ENCODE measurements at regions not wholly inside any gene's neighbourhood (a gene's known extent, or its start where the extent isn't known, plus 50 kb on each side); places are given as distances from the start of the nearest gene placed in this dataset.

DNA sequence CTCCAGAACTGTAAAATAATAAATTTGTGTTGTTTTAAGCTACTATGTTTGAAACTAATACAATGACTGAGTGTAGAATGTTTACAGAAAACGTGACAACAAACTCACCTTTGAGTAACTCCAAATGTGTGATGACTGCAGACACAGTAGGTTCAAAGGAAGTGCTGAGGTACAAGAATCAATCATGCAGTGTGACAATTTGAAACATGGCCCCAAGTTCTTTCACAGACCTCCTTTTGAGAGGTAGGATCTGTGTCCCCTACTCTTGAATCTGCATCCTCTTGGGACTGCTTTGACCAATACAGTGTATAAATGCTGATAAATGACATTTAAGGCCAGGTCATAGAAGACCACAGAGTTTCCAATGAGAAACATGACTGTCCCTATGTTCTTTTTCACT lies 667.7 kb upstream of the DIPK2B start:
- no peak for DNase-seq

DNA sequence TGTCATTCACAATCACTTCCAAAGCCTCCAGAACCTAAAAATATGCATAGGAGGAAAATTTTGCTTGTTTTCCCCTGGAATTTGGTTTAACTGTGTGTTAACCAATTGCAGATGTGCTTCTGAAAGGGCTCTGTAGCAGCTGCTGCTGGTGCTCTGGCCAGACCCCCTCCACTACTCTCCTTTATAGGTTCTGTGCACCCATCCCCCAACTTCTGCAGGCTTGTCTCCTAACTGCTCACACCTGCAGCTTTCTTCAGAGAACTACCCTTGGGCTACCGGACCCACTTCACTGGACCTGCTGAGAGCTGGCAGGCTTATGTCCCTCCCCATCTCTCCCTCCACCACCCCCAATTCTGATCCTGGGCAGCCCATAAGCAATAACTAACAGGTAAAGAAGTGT lies 662.1 kb upstream of the DIPK2B start:
- DNase-seq, result no peak

DNA sequence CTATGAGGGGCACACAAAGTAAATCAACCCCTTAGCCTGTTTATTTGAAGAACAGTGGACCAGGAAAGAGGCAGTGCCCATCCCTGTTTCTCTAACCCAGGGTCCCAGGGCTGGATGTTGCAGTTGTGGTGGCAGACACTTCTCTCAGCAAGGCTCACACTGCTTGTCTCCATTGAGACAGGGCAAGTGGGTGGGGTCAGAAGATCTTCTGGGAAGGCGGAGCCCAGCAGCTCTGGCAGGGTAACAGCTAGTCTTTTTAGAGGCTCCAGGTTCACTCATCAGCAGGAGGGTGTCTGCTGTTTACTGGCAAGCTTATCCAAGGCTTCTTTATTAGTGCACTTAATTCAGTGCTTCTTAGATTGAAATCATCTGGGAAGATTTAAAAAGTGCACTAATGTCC lies 659.8 kb upstream of the DIPK2B start:
- DNase-seq, result no peak

DNA sequence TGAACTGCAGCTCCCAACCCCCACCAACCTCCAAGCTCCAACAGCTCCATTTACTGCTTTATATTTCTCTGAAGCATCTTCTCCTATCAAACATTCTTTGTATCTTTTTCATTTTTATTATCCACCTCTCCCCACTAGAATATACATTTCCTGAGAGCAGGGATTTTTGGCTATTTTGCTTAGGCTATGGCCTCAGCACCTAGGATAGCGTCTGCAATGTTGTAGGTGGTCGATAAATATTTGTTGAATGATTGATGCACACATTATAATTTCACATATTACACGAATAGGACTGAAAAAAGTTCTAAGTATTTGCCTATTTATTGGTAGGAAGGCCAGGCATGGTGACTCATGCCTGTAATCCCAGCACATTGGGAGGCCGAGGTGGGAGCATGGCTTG lies 658.7 kb upstream of the DIPK2B start:
- no peak for DNase-seq

DNA sequence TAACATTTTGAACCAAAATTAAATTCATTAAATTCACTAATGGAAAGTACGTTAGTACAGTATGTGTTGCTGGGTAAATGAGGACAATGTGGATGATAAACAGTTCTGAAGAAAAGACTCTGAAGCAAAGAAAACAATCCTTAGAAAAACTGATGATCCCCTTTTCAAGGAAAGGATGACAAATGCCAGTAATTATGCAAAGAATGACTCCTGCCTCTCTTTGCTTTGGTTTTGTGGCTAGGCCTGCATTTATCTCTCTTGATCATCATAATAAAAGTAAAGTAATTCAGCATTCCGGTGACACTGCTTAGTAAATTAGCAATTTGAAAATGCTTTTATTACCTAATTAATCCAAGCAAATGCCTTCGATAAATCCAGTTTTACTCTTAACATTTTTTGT lies 652.2 kb upstream of the DIPK2B start:
- no peak for DNase-seq

DNA sequence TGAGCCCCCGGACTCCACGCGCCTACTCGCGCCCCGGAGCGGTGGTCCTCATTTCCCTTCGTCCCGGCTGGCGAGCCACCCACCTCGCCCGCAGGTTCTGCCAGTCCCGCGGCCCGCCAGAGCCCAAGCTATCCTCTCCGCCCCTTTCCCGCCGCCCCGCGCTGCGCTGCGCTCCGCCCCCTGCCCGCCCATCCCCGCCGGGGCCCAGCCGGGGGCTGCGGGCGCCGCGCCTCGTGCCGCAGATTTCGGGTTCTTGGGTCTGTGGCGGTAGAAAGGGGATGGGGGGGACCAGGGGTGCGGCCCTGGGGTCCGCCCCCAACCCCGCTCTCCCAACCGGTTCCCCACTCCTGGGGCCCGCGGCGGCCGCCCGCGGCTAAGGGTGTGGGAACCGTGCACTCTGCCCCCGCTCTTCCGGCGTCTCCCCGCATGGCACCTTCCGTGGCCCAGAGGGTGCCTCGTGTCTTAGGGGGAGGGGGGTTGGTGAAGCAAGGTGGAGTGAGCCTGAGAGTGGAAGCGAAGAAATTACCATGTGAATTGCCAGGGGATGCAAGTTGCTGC lies 650.8 kb upstream of the DIPK2B start:
- DNase-seq, result no peak

DNA sequence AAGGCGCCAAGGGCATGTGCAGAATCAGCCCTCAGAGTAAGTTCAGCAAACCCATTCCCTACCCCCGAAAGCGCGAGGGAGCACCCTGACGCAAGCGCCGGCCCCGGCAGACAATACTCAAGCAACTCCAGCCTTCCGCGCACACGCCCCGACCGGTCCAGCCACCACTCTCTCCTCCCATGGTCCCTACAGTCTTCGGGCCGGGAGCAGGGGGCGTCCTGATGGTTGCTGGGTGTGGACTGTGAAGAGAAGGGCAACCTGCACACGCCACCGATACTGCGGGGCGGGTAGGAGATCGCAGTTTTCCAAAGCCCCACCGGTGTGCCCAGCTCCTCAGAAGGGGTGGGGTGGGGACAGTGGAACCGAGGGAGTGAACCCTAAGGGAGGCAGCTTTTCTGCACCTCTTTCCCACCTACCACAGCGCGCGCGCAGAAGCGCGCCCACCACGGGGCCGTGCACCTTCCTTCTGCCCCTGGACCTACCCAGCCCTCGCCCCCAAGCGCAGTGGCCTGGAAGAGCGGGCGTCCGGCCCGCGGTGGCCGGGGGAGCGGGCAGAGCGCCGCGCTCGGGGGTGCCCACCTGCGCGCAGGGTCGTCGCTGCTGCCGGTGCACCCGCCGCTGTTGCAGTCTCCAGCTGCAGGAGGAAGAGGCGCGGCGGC lies 650.2 kb upstream of the DIPK2B start:
- DNase-seq, result no peak

DNA sequence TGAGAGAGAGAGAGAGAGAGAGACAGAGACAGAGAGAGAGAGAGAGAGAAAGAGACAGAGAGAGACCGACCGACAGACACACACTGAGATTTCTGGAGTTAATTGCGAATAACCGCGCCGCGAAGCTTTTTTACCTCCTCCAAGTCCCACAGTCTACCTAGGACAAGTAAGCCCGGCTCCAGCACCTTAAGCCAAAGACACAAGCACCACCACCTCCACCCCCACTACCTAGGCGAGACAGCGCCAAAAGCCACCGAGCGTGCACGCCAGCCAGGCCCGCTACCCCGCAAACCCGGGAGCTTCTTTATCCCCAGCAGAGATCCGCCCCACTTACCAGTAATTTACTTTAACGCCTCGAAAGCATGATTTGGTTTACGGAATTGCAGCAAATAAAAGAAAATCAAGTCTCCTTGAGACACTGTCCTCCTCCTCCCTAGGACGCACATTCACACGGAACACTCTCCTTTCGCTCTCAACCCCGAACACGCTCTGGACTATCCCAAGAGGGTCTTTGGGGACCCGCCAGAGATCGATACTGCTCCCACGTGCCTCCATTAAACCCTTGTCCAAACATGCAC lies 649.6 kb upstream of the DIPK2B start:
- no peak for DNase-seq

DNA sequence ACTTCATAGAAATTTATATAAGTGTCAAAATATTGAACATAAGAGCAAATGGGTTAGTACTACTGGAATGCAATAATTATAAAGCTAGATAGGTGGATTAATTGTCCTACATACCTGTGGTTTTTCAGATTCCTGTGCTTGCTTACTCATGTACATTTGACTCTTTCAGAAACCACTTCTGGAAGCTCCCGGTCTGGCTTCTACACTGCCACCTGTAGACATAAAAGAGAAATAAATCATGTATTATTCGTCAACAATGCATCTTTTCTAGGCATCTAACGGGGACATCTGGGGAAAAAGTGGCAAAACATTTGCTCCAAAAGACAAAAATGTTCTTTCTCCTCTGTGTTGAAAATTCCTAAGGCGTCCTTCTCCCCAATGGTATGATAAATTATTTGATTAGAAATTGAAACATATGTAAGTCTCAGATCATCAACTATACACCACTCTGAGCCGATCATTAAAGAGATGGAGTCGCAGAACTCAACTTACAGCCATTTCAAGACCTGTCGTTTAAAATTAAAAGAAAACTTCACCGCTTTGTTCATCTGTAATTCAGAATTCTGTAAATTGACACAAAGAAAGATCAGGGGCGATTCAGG lies 648.7 kb upstream of the DIPK2B start:
- DNase-seq, result no peak

DNA sequence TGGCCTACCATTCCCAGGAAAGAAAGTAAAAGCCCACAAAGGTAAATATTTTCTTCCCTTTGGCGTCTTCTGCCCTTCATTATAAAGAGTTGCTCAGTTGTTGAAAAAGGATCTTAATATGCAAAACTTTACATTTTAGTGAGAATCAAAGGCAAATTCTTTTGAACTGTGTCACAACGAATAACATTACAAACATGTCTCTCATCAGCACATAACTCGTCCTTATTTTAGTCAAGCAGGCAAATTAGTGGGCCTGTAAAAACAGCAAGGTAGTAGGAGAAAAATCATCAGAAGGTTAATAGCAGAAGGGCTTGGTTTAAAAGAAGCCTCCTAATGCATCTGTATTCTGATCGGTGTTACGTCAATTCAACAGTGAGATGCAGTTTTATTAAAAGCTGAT lies 647.3 kb upstream of the DIPK2B start:
- no peak for DNase-seq

DNA sequence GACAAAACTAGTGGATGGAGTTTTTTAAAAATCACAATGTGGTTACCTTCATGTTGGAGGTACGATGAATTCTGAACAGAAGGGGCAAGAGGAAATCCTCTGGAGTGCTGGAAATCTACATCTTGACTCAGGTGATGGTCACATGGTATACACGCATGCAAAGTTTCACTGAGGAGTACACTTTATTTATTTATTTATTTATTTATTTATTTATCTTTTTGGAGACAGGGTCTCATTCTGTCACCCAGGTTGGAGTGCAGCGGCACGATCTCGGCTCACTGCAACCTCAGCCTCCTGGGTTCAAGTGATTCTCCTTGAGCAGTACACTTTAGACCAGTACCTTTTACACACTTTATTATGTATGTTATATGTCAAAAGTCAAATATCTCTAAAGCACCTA lies 645.7 kb upstream of the DIPK2B start:
- DNase-seq, result no peak

DNA sequence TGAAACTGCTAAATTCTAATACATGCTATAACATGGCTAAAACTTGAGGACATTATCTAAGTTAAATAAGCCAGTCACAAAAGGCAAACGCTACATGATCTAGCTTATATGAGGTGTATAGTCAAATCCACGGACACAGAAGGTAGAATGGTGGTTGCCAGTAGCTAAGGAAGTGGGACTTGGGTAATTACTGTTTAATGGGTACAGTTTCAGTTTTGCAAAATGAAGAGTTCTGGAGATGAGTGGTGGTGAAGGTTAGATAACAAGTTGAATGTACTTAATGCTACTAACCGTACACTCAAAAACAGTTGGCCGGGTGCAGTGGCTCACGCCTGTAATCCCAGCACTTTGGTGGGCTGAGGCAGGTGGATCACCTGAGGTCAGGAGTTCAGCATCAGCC lies 644.5 kb upstream of the DIPK2B start:
- DNase-seq, result no peak

DNA sequence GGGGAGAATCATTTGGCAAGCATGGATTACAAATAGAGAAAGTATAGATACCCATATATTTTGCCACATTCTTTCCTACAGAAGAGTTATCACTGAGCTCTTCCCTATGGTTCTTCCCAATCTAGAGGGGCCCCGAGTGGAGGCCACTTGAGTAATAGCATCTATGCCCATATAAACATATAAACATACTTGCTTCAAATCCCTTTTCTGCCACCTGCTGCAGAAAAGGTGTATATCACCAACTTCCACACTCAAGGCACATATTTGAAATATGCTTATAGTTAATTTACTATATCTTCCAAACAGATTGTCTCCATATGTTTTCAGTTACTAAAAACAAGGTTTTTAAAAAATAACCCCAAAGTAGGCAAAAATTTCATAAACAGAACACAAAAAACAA lies 642.8 kb upstream of the DIPK2B start:
- no peak for DNase-seq

DNA sequence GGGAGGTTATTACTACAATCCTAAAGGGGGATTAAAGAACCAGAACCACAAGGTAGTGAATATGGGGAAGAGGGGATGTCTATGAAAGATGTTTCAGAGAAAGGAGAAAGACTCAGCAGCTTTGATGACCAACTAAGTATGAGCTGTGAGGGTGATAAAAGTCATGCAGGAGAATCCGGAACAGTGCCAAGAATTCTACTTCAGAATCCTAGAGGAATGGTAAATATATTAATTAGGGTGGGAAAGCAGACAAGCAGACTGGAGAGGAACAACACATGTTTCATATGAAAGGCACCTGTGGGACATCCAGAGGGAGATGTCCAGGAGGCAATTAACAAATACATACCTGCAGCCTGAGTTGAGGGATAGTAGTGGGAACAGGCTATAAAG lies 642.2 kb upstream of the DIPK2B start:
- DNase-seq, result no peak

DNA sequence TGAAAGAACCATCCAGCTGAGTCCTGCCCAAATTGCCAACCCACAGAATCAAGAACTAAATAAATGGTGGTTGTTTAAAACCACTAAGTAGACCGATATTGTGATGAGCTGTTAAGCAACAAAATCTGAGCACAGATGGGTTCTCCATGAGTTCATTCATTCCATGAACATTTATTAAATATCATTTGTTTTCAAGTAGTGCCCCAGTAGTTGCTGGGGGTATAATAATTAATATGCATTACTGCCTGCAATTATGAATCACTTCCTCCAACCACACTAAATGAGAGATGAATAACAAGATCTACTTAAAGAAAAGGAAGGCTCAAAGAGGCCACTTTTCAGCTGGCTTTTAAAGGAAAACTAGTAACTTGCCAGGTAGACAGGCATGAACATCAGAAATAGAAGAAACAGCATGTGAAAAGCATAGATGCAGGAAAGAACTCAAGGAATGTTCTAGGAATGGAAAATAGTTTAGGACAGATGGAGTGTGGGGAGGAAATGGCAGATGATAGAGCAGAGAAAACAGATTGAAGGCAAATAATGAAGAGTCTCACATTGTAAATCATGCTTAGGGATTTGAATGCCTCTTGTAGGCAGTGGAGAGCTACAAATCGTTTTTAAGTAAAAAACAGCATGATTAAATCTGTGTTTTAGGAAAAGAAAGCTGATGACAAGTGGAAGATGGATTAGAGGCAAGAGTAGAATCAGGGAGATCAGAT lies 641.7 kb upstream of the DIPK2B start:
- DNase-seq, result no peak

DNA sequence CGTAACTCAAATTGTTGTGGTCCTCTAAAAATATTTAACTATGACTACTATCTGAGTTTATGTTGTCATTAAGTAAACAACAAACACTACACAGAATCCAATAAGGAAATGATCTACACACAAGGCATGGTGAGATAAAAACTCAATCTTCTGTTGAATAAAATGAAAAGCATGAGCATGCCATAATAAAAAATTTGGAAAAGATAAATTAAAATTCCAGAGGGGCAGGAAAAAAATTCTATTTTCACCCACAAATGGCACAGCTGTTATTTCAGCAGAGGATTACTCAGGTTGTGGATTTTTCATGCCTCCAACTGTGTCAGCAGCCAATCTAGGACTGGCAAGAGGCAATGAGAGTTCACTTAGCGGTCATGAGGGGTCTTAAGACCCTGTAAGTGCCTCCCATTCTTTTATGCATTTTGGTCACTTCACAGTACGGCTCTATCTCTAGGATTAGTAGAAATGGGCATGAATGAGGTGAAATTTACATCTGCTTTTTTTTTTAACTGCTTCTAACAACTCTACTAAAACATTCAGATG lies 639.8 kb upstream of the DIPK2B start:
- no peak for DNase-seq

DNA sequence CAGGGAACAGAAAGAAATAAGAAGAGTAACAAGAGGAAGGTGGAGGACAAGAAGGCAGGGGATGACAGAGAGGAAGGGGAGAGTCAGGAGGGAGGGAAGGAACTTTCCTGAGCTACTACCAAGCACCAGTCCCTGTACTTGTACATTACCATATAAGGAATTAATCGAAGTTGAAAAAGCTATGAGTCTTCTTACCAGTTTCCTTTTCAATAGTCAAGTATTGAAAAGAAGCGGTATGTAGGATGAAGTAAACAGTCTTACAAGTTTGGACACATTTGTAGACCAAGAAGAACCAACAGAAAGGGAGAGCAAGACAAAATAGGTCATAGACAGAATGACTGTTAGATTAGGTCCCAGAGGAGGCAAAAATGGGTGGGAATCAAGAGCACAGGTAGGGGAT lies 629.7 kb upstream of the DIPK2B start:
- no peak for DNase-seq

DNA sequence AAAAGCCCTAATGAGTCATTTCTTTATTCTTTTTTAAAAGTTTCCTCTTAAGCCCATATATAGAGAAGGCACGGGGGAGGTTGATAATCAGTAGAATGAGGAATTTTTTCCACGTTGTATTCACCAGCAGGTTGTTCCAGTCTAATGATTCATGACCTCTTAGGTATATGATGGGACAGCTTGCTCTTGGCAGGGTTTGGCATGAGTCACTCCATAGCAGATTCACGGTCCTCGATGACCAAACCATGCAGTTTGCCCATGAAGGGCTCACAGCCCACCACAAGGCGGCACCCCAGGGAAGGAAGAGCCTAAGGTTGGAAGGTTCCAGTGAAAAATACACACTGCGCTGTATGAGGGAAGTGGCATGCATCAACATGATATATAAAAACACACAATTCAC lies 623.8 kb upstream of the DIPK2B start:
- no peak for DNase-seq

DNA sequence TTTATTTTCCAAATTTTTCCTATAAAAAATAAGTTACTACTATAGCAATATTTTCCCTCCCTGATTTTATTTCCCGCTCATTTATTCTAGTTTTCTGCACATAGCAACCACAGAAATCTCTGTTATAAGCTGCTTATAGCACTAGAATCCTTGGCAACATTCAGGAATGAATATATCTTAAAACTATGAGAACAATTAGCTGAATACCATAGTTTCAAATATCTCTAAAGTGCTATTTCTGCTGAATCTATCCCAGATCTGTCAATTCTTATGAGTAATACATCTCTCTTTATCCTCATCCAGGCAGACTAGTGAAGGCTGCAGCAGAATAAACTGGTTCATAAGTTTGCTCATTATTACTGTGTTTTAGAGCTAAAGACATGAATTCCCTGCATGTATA lies 622.9 kb upstream of the DIPK2B start:
- DNase-seq, result no peak

DNA sequence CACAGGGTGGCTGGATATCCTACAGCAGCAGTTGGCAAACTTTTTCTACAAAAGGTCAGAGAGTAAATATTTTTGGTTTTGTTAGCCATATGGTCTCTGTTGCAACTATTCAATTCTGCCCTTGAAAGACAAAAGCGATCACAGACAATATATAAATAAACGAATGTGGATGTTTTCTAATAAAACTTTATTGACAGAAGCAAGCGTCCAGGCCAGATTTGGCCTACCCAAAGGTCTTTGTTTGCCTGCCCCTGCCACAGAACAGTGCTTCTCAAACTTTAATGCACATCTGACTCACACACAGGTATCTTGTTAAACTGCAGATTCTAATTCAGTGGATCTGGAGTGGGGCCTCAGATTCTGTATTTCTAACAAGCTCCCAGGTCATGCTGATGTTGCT lies 621.4 kb upstream of the DIPK2B start:
- DNase-seq, result no peak

DNA sequence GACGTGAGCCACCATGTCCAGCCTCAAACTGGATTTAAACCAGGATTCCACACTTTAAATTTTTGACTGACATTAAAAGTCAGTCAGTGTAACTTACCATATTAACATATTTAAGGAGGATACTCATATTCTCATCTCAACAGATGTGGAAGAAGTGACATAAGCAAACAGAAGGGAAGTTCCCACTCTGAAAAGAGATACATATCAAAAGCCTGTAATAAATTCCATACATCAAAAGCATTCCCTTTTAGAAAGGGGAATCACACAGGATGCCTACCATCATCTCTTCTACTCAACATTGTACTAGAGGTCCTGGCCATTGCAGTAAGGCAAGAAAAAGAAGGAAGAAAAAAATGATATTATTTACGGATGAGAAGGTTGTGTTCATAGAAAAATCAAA lies 618.2 kb upstream of the DIPK2B start:
- DNase-seq, result no peak

DNA sequence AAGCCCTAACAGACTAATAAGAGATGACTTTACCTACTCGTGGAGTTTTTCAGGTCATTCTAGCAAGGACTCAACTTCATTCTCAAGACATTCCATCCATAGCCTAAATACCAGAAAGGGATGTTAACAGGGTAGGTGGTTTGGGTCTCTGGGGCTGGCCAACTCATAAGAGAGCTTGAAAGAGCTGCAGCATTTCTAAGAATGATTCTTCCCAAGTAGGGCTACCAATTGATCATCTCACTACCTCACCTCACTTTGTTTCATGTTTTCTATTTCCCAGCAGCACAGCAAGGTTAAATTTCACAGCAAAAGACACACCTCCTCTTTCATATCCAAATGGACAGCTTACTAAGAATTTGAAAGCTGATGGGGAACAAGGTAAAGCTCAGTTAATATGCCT lies 614.8 kb upstream of the DIPK2B start:
- no peak for DNase-seq

DNA sequence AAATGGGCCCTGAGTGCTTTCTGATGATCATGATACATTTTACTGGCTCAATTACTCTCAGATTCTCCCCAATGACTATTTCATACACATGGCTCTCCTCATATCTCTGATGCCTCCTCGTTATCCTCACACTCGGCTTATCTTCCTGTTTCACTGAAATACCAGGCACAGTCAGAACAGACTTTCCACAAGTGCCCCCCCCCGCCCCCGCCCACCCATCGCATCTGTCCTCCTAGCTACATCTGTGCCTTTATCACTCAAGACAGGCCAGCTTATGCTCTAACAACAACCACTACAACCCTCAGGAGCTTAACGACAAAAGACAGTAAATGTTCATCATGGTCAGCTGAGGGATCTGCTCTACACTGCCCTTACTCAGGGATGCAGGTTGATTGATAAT lies 610.6 kb upstream of the DIPK2B start:
- DNase-seq, result no peak

All from skin of body (tissue), 1 donor.